ENCODE measurements at regions not wholly inside any gene's neighbourhood (a gene's known extent, or its start where the extent isn't known, plus 50 kb on each side); places are given as distances from the start of the nearest gene placed in this dataset.

DNA sequence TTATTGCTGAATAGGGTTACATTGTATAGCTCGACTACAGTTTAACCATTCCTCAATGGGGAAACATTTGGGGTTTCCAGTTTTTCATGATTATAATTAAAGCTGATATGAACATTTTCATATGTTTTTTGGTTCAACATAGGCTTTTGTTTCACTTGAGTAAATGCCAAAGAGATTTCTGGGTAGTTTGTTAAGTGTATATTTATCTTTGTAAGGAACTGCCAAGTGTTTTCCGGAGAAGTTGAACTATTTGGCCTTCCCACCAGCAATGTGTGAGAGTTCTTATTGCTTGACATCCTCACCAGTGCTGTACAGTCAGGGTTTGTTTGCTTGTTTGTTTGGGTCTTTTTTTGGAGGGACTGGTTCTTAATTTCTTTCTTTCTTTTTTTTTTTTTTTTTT lies 83.7 kb upstream of the RALY start:
- ChIA-PET CTCF (interaction anchor here (0.7 to 2.4 kb wide), 3 partner anchors 112 to 158 kb away, joined by 3 to 6 read pairs (median 3); no protein-coding TSS in a partner anchor), POLR2A (interaction anchor here (0.7 to 1.5 kb wide), 2 partner anchors 10 to 50 kb away, joined by 3 to 9 read pairs; no protein-coding TSS in a partner anchor)
- Histone ChIP-seq H3K36me3 (ENCODE audit: control insufficient read depth in 2 of 2, extremely low read depth in 1 of 2, insufficient read depth in 2 of 2, low read length in 2 of 2) (no peaks in the 10 kb centered on the region), H2AFZ (ENCODE audit: low read depth, low read length) (no peak overlapping the region), H3K27ac (ENCODE audit: insufficient read depth, low read depth, low read length) (no peak overlapping the region), H3K4me1 (ENCODE audit: control insufficient read depth, extremely low read depth, insufficient read depth, low read length) (peaks cover 24% of the 10 kb centered on the region), H3K9me3 (replicated peaks; ENCODE audit: control insufficient read depth, insufficient read depth, low read length) (no peaks in the 10 kb centered on the region), H3K27me3 (ENCODE audit: control insufficient read depth in 2 of 2, insufficient read depth in 2 of 2, low read length in 2 of 2) (no peaks in the 10 kb centered on the region), H3K4me2 (ENCODE audit: insufficient read depth, low read length) (peak overlapping the region; percentile 26), H3K79me2 (ENCODE audit: control insufficient read depth, insufficient read depth, low read length) (no peaks in the 10 kb centered on the region), H3K9me1 (replicated peaks; ENCODE audit: control insufficient read depth, extremely low read depth, insufficient read depth, low read length) (no peaks in the 10 kb centered on the region), H3K4me3 (replicated peaks in 1 of 3; ENCODE audit: insufficient read depth in 1 of 3, low read depth in 1 of 3, low read length in 3 of 3) (no peak overlapping the region), H4K20me1 (replicated peaks; ENCODE audit: control insufficient read depth, extremely low read depth, insufficient read depth, low read length) (no peaks in the 10 kb centered on the region), H3K9ac (replicated peaks; ENCODE audit: extremely low read depth, insufficient read depth, low read length) (no peak overlapping the region)
- intact Hi-C loops (cut with micrococcal nuclease), result no loop called here
- dilution Hi-C loops (cut with MboI; ENCODE audit: extremely low pct_ligation_motif_present, low sequenced_read_pairs), result no loop called here
- TF ChIP-seq EZH2 (IDR thresholded peaks at IDR 0.05; ENCODE audit: borderline replicate concordance, low read depth, low read length, severe bottlenecking), result no peak
- no peak for TF ChIP-seq MYC (IDR thresholded peaks at IDR 0.05; ENCODE audit: low read depth, low read length)
- TF ChIP-seq JUN (IDR thresholded peaks at IDR 0.05; ENCODE audit: borderline replicate concordance, insufficient read depth, insufficient read length, low read depth), result no peak
- TF ChIP-seq FOS (IDR thresholded peaks at IDR 0.05; ENCODE audit: borderline replicate concordance, insufficient read depth, low read length), result no peak
- TF ChIP-seq, protein P1, sequence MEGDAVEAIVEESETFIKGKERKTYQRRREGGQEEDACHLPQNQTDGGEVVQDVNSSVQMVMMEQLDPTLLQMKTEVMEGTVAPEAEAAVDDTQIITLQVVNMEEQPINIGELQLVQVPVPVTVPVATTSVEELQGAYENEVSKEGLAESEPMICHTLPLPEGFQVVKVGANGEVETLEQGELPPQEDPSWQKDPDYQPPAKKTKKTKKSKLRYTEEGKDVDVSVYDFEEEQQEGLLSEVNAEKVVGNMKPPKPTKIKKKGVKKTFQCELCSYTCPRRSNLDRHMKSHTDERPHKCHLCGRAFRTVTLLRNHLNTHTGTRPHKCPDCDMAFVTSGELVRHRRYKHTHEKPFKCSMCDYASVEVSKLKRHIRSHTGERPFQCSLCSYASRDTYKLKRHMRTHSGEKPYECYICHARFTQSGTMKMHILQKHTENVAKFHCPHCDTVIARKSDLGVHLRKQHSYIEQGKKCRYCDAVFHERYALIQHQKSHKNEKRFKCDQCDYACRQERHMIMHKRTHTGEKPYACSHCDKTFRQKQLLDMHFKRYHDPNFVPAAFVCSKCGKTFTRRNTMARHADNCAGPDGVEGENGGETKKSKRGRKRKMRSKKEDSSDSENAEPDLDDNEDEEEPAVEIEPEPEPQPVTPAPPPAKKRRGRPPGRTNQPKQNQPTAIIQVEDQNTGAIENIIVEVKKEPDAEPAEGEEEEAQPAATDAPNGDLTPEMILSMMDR (IDR thresholded peaks at IDR 0.05; ENCODE audit: extremely low read depth in 1 of 2, insufficient read depth in 1 of 2, low read depth in 1 of 2, low read length in 2 of 2), result no peak
- TF ChIP-seq POLR2A (IDR thresholded peaks at IDR 0.05; ENCODE audit: low read depth, low read length), result no peak
- TF ChIP-seq POLR2AphosphoS5 (IDR thresholded peaks at IDR 0.05; ENCODE audit: insufficient read depth, low read depth, low read length), result no peak
- BruUV-seq (replicated peaks), result no TSS peak
- peak; percentile 87 for DNase-seq (ENCODE audit: low read depth, low spot score)
- peak; percentile 54 for FAIRE-seq
